OCI-LY1 (cell line): ENCODE measurements at regions not wholly inside any gene's neighbourhood (a gene's known extent, or its start where the extent isn't known, plus 50 kb on each side); places are given as distances from the start of the nearest gene placed in this dataset.
"Not testable (repeated sequence)": the region's sequence is repeated elsewhere in the genome, so short reads cannot be mapped to it uniquely, and the experiment has no call there.

Experiments used
- H2AFZ ChIP-seq: fragments of 200-600 bp; sonication (generic), shearing (Covaris generic); 2 replicates; pipeline ENCODE4 v1.6.0; 2014; ENCODE audit warnings: antibody characterized with exemption, mild to moderate bottlenecking, low read length
- H3F3A ChIP-seq: fragments of 200-600 bp; sonication (generic), shearing (Covaris generic); 2 replicates; pipeline ENCODE4 v1.6.0; 2014; ENCODE audit warnings: mild to moderate bottlenecking, antibody characterized with exemption, low read length, moderate library complexity; ENCODE audit not compliant: insufficient read depth
- H3K27ac ChIP-seq: fragments of 200-600 bp; sonication (generic); 2 replicates; pipeline ENCODE4 v1.5.1; 2014; ENCODE audit warnings: low read length, mixed run types, mild to moderate bottlenecking, low read depth; ENCODE audit not compliant: poor library complexity, severe bottlenecking
- H3K27me3 ChIP-seq: fragments of 200-600 bp; sonication (generic); 2 replicates; pipeline ENCODE4 v1.6.0; 2014; ENCODE audit warnings: antibody characterized with exemption, mild to moderate bottlenecking, low read length, moderate library complexity; ENCODE audit not compliant: insufficient read depth
- H3K36me3 ChIP-seq: fragments of 200-600 bp; sonication (generic); 2 replicates; pipeline ENCODE4 v1.6.1; 2014; ENCODE audit warnings: mild to moderate bottlenecking, antibody characterized with exemption, low read length, moderate library complexity, mixed read lengths; ENCODE audit not compliant: insufficient read depth
- H3K4me1 ChIP-seq: fragments of 200-600 bp; sonication (generic); 2 replicates; pipeline ENCODE4 v1.5.1; 2014; ENCODE audit warnings: mild to moderate bottlenecking, low read length, moderate library complexity; ENCODE audit not compliant: insufficient read depth, severe bottlenecking
- H3K4me2 ChIP-seq: fragments of 200-600 bp; sonication (generic), shearing (Covaris generic); 2 replicates; pipeline ENCODE4 v1.6.1; 2014; ENCODE audit warnings: low read length
- H3K4me3 ChIP-seq: fragments of 200-600 bp; sonication (generic); 2 replicates; pipeline ENCODE4 v1.5.1; 2014; ENCODE audit warnings: low read length, low read depth, mild to moderate bottlenecking, mixed read lengths; ENCODE audit not compliant: poor library complexity, severe bottlenecking
- H3K79me2 ChIP-seq: fragments of 200-600 bp; shearing (Covaris generic); 2 replicates; pipeline ENCODE4 v1.6.1; 2016; ENCODE audit warnings: mixed run types, low read length, mixed read lengths; ENCODE audit not compliant: insufficient read depth
- H3K9ac ChIP-seq: fragments of 200-600 bp; sonication (generic), shearing (Covaris generic); 2 replicates; pipeline ENCODE4 v1.6.1; 2014; ENCODE audit warnings: mild to moderate bottlenecking, low read length, mixed read lengths
- H3K9me2 ChIP-seq: fragments of 200-600 bp; sonication (generic), shearing (Covaris generic); 2 replicates; pipeline ENCODE4 v1.6.1; 2014; ENCODE audit warnings: low read depth, mild to moderate bottlenecking, low read length, mixed read lengths
- H3K9me3 ChIP-seq: fragments of 200-600 bp; shearing (Covaris generic); 2 replicates; pipeline ENCODE4 v1.6.1; 2014; ENCODE audit warnings: low read length, mixed read lengths
- H4K20me1 ChIP-seq: fragments of 200-600 bp; sonication (generic), shearing (Covaris generic); 2 replicates; pipeline ENCODE4 v1.6.0; 2016; ENCODE audit warnings: mild to moderate bottlenecking, low read length; ENCODE audit not compliant: insufficient read depth
- EZH2 ChIP-seq: fragments of 200-600 bp; sonication (generic), shearing (Covaris generic); IDR thresholded peaks from 2 replicates; pipeline ENCODE4 v1.8.0; 2017; ENCODE audit warnings: borderline replicate concordance, mixed run types, mild to moderate bottlenecking, antibody characterized with exemption, low read length, moderate library complexity, mixed read lengths
- TF ChIP-seq, protein P1 (sequence below): fragments of 200-600 bp; sonication (generic), shearing (Covaris generic); IDR thresholded peaks from 2 replicates; pipeline ENCODE4 v1.5.1; 2017; ENCODE audit warnings: mild to moderate bottlenecking, antibody characterized with exemption, low read length, moderate library complexity, mixed read lengths

DNA sequence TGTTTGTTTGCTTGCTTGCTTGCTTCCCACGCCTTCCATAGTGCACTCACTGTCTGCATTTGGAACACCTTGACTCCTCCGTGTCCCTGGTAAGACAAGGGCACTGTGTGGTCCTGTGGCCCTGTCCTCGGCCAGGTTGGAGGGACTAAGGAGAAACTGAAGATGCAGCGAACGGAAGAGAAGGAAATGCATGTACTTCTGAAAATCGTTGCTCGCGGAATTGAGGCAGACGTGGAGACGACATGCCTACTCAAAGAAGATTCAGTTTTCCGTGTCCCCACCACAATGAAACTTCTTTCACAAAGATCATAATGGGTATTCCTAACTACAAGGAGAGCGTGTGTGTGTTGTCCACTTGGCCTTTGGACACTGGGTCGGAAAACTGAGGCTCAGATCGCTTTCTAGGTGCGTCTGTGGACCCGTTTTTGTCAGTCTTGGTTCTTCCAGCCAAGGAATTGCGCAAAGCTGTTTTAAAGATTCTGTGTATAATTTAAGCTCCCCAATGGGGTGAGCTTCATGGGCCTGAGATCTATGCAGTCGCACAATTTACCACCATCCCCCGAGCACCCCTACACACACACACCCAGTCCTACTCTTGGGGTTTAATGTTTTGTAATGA lies 120.4 kb upstream of the ZNF184 start:
- Histone ChIP-seq H4K20me1 (no peaks in the 10 kb centered on the region), H3K36me3 (no peaks in the 10 kb centered on the region), H3K4me3 (peak overlapping the region; percentile 59), H3K27ac (no peak overlapping the region), H3K4me1 (peaks cover 22% of the 10 kb centered on the region), H3K4me2 (peak overlapping the region; percentile 69), H3F3A (no peaks in the 10 kb centered on the region), H3K9me2 (no peaks in the 10 kb centered on the region), H3K27me3 (no peaks in the 10 kb centered on the region), H3K9ac (no peak overlapping the region; the same call in 1 of the 2 replicates), H3K9me3 (no peaks in the 10 kb centered on the region), H2AFZ (no peak overlapping the region), H3K79me2 (no peaks in the 10 kb centered on the region)
- TF ChIP-seq, protein P1, sequence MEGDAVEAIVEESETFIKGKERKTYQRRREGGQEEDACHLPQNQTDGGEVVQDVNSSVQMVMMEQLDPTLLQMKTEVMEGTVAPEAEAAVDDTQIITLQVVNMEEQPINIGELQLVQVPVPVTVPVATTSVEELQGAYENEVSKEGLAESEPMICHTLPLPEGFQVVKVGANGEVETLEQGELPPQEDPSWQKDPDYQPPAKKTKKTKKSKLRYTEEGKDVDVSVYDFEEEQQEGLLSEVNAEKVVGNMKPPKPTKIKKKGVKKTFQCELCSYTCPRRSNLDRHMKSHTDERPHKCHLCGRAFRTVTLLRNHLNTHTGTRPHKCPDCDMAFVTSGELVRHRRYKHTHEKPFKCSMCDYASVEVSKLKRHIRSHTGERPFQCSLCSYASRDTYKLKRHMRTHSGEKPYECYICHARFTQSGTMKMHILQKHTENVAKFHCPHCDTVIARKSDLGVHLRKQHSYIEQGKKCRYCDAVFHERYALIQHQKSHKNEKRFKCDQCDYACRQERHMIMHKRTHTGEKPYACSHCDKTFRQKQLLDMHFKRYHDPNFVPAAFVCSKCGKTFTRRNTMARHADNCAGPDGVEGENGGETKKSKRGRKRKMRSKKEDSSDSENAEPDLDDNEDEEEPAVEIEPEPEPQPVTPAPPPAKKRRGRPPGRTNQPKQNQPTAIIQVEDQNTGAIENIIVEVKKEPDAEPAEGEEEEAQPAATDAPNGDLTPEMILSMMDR: no peak
- no peak for TF ChIP-seq EZH2

GRCh38 chr6:27592481-27593199 lies 119.7 kb upstream of the ZNF184 start:
- Histone ChIP-seq H3K36me3 (no peaks in the 10 kb centered on the region), H4K20me1 (no peaks in the 10 kb centered on the region), H3K4me2 (peak overlapping the region; percentile 69), H3K4me1 (peaks cover 22% of the 10 kb centered on the region), H3K9me3 (no peaks in the 10 kb centered on the region), H3F3A (no peaks in the 10 kb centered on the region), H3K27ac (no peak overlapping the region), H3K4me3 (peak overlapping the region; percentile 59), H3K9me2 (no peaks in the 10 kb centered on the region), H2AFZ (no peak overlapping the region), H3K9ac (no peak overlapping the region; the same call in 1 of the 2 replicates), H3K27me3 (no peaks in the 10 kb centered on the region), H3K79me2 (no peaks in the 10 kb centered on the region)
- TF ChIP-seq EZH2: no peak
- TF ChIP-seq, protein P1: no peak

DNA sequence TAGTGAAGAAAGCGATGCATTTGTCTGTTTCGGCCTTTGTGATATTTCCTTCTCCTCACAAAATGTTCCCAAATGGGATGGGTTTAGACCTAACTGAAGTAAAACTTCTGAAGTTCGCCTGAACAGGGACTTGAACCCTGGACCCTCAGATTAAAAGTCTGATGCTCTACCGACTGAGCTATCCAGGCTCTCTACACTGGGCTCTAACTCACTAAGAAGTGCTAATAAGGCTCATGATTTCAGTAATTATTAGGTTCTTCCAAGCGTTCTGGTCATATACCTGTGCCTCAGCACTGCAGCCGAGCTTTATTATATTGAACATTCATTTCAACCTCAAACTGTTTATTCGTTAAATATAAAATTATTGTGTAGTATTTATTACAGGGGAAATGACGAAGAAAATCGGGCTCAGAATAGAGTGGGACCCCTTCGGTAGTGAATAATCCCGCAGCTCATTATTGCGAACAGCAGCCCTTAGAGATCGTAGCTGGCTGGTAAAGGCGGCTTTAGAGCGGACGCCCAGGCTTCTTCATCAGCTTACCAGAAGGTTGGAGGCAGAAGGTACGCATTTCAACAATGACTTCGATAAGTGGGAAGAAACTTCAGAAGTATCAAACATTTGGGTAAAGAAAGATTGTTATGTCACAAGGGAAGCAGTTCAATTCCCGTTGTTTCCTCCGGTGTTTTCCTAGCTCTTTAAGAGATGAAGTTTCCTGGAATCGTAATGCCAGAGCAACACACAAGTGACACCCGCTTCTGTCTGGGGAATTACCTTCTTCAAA lies 119.0 kb upstream of the ZNF184 start:
- H3K36me3 ChIP-seq: no peaks in the 10 kb centered on the region
- H3K27me3 ChIP-seq: no peaks in the 10 kb centered on the region
- H4K20me1 ChIP-seq: no peaks in the 10 kb centered on the region
- no peak overlapping the region for H2AFZ ChIP-seq
- no peak for TF ChIP-seq EZH2
- TF ChIP-seq, protein P1: no peak
- no peaks in the 10 kb centered on the region for H3K9me3 ChIP-seq
- no peak overlapping the region for H3K9ac ChIP-seq
- H3F3A ChIP-seq: no peaks in the 10 kb centered on the region
- H3K4me1 ChIP-seq: peaks cover 22% of the 10 kb centered on the region
- no peaks in the 10 kb centered on the region for H3K79me2 ChIP-seq
- peak overlapping the region; percentile 59 for H3K4me3 ChIP-seq
- H3K9me2 ChIP-seq: no peaks in the 10 kb centered on the region
- H3K4me2 ChIP-seq: peak overlapping the region; percentile 69
- H3K27ac ChIP-seq: no peak overlapping the region

DNA sequence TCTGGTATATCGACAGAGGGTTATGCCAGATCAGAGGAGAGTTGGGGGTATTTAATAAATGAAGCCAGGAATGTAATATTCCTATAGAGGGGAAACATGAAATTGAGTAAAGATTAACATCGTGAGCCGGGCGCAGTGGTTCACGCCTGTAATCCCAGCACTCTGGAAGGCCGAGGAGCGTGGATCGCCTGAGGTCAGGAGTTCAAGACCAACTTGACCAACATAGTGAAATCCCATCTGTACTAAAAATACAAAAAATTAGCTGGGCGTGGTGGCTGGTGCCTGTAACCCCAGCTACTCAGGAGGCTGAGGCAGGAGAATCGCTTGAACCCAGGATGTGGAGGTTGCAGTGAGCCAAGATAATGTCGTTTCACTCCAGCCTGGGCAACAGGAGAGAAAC lies 112.4 kb upstream of the ZNF184 start:
- not testable (repeated sequence) for H3K4me3 ChIP-seq, H3K9me2 ChIP-seq, H3K4me1 ChIP-seq, H3K27me3 ChIP-seq, H3K4me2 ChIP-seq, H3K9ac ChIP-seq, H3F3A ChIP-seq, H3K36me3 ChIP-seq, H2AFZ ChIP-seq, H3K9me3 ChIP-seq, H3K27ac ChIP-seq, H4K20me1 ChIP-seq, H3K79me2 ChIP-seq
